Transverse colon (tissue), 3 donors: ENCODE measurements at regions not wholly inside any gene's neighbourhood (a gene's known extent, or its start where the extent isn't known, plus 50 kb on each side); places are given as distances from the start of the nearest gene placed in this dataset.
"Not testable (repeated sequence)": the region's sequence is repeated elsewhere in the genome, so short reads cannot be mapped to it uniquely, and the experiment has no call there.

Experiments
- CTCF ChIP-seq, 5 experiments: fragments of 200-600 bp in 3 of 5; fragments of 450-650 bp in 2 of 5; sonication (generic) in 3 of 5; IDR thresholded peaks; 1 replicate in 2 of 5; 2 replicates in 3 of 5; pipeline ENCODE4 v1.5.1; 2016 to 2017; ENCODE audit warnings: antibody characterized with exemption in 5 of 5, inconsistent platforms in 3 of 5, mild to moderate bottlenecking in 2 of 5, moderate library complexity in 1 of 5
- POLR2A ChIP-seq: fragments of 450-650 bp; IDR thresholded peaks from one replicate; pipeline ENCODE4 v1.6.1; 2016; ENCODE audit warnings: antibody characterized with exemption, mild to moderate bottlenecking, moderate library complexity

DNA sequence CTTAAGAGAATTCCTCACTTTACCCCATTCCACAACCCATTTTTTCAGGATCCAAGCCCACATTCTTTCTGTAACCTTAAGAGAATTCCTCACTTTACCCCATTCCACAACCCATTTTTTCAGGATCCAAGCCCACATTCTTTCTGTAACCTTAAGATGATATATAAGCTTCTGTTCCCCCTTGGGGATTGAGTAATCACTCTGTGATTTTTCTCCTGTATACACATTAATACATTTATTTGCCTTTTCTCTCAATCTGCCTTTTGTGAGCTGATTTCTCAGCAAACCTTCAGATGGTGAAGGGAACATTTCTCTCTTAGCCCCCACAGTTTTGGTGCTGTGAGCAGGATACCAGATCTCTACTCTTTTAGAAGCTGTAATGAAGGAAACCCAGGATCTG lies 494.1 kb downstream of the TMEM135 start:
- not testable (repeated sequence) for TF ChIP-seq CTCF (IDR thresholded peaks at IDR 0.05); POLR2A
